ENCODE measurements at regions not wholly inside any gene's neighbourhood (a gene's known extent, or its start where the extent isn't known, plus 50 kb on each side); places are given as distances from the start of the nearest gene placed in this dataset.

- TF ChIP-seq CTCF (IDR thresholded peaks at IDR 0.05), result no peak
- no peak for TF ChIP-seq ZFX (IDR thresholded peaks at IDR 0.05; ENCODE audit: borderline replicate concordance)
These were observed 88.5 kb upstream of the PFN2 start for GRCh38 chr3:150059241-150059640.

GRCh38 chr3:150057227-150057626 is 86.5 kb upstream of the PFN2 start:
- H3K27ac ChIP-seq, result no peak overlapping the region
- no peak for TF ChIP-seq CTCF (IDR thresholded peaks at IDR 0.05)
- no peak for TF ChIP-seq ZFX (IDR thresholded peaks at IDR 0.05; ENCODE audit: borderline replicate concordance)

More at GRCh38 chr3:150059241-150059640, 88.5 kb upstream of the PFN2 start:
- no peak overlapping the region for H3K27ac ChIP-seq

- H3K27ac ChIP-seq, result no peak overlapping the region
- TF ChIP-seq CTCF (IDR thresholded peaks at IDR 0.05), result no peak
- TF ChIP-seq ZFX (IDR thresholded peaks at IDR 0.05; ENCODE audit: borderline replicate concordance), result no peak
These were observed 84.6 kb upstream of the PFN2 start for GRCh38 chr3:150055332-150055731.

GRCh38 chr3:150054635-150055034 is 83.9 kb upstream of the PFN2 start:
- H3K27ac ChIP-seq, result no peak overlapping the region
- TF ChIP-seq ZFX (IDR thresholded peaks at IDR 0.05; ENCODE audit: borderline replicate concordance), result no peak
- TF ChIP-seq CTCF (IDR thresholded peaks at IDR 0.05), result no peak

- TF ChIP-seq CTCF (IDR thresholded peaks at IDR 0.05), result no peak
- no peak for TF ChIP-seq ZFX (IDR thresholded peaks at IDR 0.05; ENCODE audit: borderline replicate concordance)
- H3K27ac ChIP-seq, result no peak overlapping the region
These were observed 79.8 kb upstream of the PFN2 start for GRCh38 chr3:150050510-150050909.

- no peak overlapping the region for H3K27ac ChIP-seq
- no peak for TF ChIP-seq CTCF (IDR thresholded peaks at IDR 0.05)
- no peak for TF ChIP-seq ZFX (IDR thresholded peaks at IDR 0.05; ENCODE audit: borderline replicate concordance)
These were observed 78.6 kb upstream of the PFN2 start for GRCh38 chr3:150049317-150049716.

- TF ChIP-seq ZFX (IDR thresholded peaks at IDR 0.05; ENCODE audit: borderline replicate concordance) (no peak), CTCF (IDR thresholded peaks at IDR 0.05) (no peak)
- no peak overlapping the region for H3K27ac ChIP-seq
These were observed 71.2 kb upstream of the PFN2 start for GRCh38 chr3:150041877-150042276.

Data from 22Rv1 (cell line).